CD8-positive, alpha-beta memory T cell (primary cell): ENCODE measurements at regions not wholly inside any gene's neighbourhood (a gene's known extent, or its start where the extent isn't known, plus 50 kb on each side); places are given as distances from the start of the nearest gene placed in this dataset.

ENCODE experiments used
- CTCF ChIA-PET: fragments of 350-600 bp; sonication (Branson Sonifier 250); formaldehyde crosslinking; loops from one replicate; lab custom pipeline; 2021; ENCODE audit warnings: antibody characterized with exemption; lab: Charles Lee
- POLR2A ChIA-PET: fragments of 350-600 bp; sonication (Branson Sonifier 250); formaldehyde crosslinking; loops from one replicate; lab custom pipeline; 2021; ENCODE audit warnings: antibody characterized with exemption; lab: Charles Lee
- DNase-seq, 5 donors: peaks; one replicate each; pipeline versions ENCODE4 v3.0.0 to v3.0.0-alpha.2; 2020 to 2022; ENCODE audit warnings: mixed read lengths in 1 of 5
- H3K27ac ChIP-seq: one replicate; pipeline ENCODE4 v1.7.0; 2013; ENCODE audit warnings: low read depth, mild to moderate bottlenecking, low read length, moderate library complexity
- H3K27me3 ChIP-seq: 2 replicates; pipeline ENCODE4 v1.7.0; 2013; ENCODE audit warnings: low read length, mild to moderate bottlenecking; ENCODE audit not compliant: insufficient read depth, poor library complexity, severe bottlenecking
- H3K36me3 ChIP-seq: 2 replicates; pipeline ENCODE4 v1.7.0; 2013; ENCODE audit warnings: mild to moderate bottlenecking, low read length, moderate library complexity; ENCODE audit not compliant: insufficient read depth
- H3K4me1 ChIP-seq: 2 replicates; pipeline ENCODE4 v1.7.0; 2013; ENCODE audit warnings: mild to moderate bottlenecking, low read length, moderate library complexity; ENCODE audit not compliant: insufficient read depth
- H3K4me3 ChIP-seq: 2 replicates; pipeline ENCODE4 v1.7.0; 2013; ENCODE audit warnings: mild to moderate bottlenecking, low read length
- H3K9me3 ChIP-seq: 2 replicates; pipeline ENCODE4 v1.7.0; 2013; ENCODE audit warnings: mild to moderate bottlenecking, low read length
- H3K27ac Mint-ChIP-seq, 8 donors: one replicate each; pipeline ENCODE4 v1.8.0; 2020 to 2021; ENCODE audit warnings: mixed read lengths in 8 of 8, mild to moderate bottlenecking in 6 of 8, inconsistent platforms in 3 of 8, moderate library complexity in 3 of 8
- H3K27me3 Mint-ChIP-seq, 2 donors: one replicate each; pipeline ENCODE4 v1.8.0; 2020 to 2021; ENCODE audit warnings: mixed read lengths in 2 of 2, mild to moderate bottlenecking in 1 of 2, moderate library complexity in 1 of 2
- H3K36me3 Mint-ChIP-seq, 3 donors: one replicate each; pipeline ENCODE4 v1.8.0; 2020 to 2021; ENCODE audit warnings: mixed read lengths in 3 of 3, inconsistent platforms in 1 of 3, mild to moderate bottlenecking in 1 of 3
- H3K4me1 Mint-ChIP-seq, 3 donors: one replicate each; pipeline ENCODE4 v1.8.0; 2020 to 2021; ENCODE audit warnings: mixed read lengths in 3 of 3, inconsistent platforms in 1 of 3, mild to moderate bottlenecking in 1 of 3
- H3K4me3 Mint-ChIP-seq, 7 donors: one replicate each; pipeline ENCODE4 v1.8.0; 2020 to 2021; ENCODE audit warnings: mixed read lengths in 7 of 7, mild to moderate bottlenecking in 6 of 7, moderate library complexity in 4 of 7, inconsistent platforms in 2 of 7
- H3K9me3 Mint-ChIP-seq, 5 donors: one replicate each; pipeline ENCODE4 v1.8.0; 2020 to 2022; ENCODE audit warnings: mixed read lengths in 5 of 5, mild to moderate bottlenecking in 3 of 5, moderate library complexity in 2 of 5, inconsistent platforms in 1 of 5

DNA sequence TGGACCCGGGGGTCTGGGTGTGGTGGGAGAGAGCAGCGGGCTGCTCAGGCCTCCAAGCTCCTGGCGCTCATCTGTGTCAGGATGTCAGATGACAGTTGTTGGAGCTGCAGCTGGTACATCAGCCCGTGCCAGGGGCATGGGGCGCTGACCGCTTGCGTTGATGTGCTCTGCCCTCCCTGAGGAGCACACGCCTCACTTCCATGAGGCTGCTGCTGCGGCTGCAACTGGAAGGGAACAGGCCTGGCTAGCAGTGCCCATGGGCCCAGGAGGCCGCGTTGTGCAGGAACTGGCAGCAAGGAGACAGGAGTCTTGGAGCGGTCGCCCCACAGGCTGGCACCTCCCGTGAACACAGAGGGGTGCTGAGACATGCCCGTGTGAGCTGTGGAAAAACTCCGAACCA is 361.3 kb upstream of the MKI67 start:
- no peaks in the 10 kb centered on the region for H3K9me3 Mint-ChIP-seq
- H3K27me3 Mint-ChIP-seq, result no peaks in the 10 kb centered on the region
- H3K4me3 Mint-ChIP-seq, result no peak overlapping the region
- DNase-seq, result no peak
- Histone ChIP-seq H3K4me3 (no peak overlapping the region), H3K4me1 (no peaks in the 10 kb centered on the region), H3K27me3 (no peaks in the 10 kb centered on the region), H3K27ac (no peak overlapping the region), H3K9me3 (no peaks in the 10 kb centered on the region), H3K36me3 (no peaks in the 10 kb centered on the region)
- no peak overlapping the region for H3K27ac Mint-ChIP-seq
- POLR2A ChIA-PET, result no interaction called here
- H3K36me3 Mint-ChIP-seq, result no peaks in the 10 kb centered on the region
- H3K4me1 Mint-ChIP-seq, result no peaks in the 10 kb centered on the region
- CTCF ChIA-PET, result no interaction called here

- no peaks in the 10 kb centered on the region for H3K4me1 Mint-ChIP-seq
- Histone ChIP-seq H3K4me3 (no peak overlapping the region), H3K36me3 (no peaks in the 10 kb centered on the region), H3K27me3 (no peaks in the 10 kb centered on the region), H3K9me3 (no peaks in the 10 kb centered on the region), H3K4me1 (no peaks in the 10 kb centered on the region), H3K27ac (no peak overlapping the region)
- no peaks in the 10 kb centered on the region for H3K27me3 Mint-ChIP-seq
- H3K27ac Mint-ChIP-seq, result no peak overlapping the region
- H3K4me3 Mint-ChIP-seq, result no peak overlapping the region
- peaks cover 0 to 2% (median 0%) of the 10 kb centered on the region in 5 donors for H3K9me3 Mint-ChIP-seq
- H3K36me3 Mint-ChIP-seq, result no peaks in the 10 kb centered on the region
- ChIA-PET POLR2A (no interaction called here), CTCF (no interaction called here)
- no peak for DNase-seq
These were observed 363.4 kb upstream of the MKI67 start for GRCh38 chr10:128489324-128490247.

DNA sequence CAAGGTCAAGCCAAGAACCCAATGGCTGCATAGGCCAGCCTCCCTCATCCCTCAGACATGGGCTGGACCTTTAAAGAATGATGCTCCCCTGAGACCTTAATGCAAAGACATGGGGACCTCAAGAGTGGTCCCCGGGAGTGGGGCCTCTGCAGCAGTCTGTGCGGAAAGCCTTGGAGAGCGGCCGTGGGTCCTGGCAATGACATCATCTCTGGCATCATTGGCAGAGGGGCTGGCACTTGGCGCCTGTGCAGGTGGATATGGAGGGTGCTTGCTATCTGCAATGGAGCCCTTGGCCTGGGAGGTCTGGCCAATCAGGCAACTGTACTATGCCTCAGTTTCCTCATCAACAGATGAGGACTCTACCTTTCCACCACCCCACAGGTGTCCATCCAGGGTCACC is 365.5 kb upstream of the MKI67 start:
- H3K27ac Mint-ChIP-seq, result no peak overlapping the region
- H3K9me3 Mint-ChIP-seq, result peaks cover 0 to 2% (median 0%) of the 10 kb centered on the region in 5 donors
- no peaks in the 10 kb centered on the region for H3K9me3 ChIP-seq

GRCh38 chr10:128493811-128494210 is 367.6 kb upstream of the MKI67 start:
- no peak overlapping the region for H3K27ac ChIP-seq
- H3K4me1 ChIP-seq, result no peaks in the 10 kb centered on the region
- Mint-ChIP-seq H3K27ac (no peak overlapping the region), H3K4me3 (no peak overlapping the region), H3K27me3 (no peaks in the 10 kb centered on the region), H3K36me3 (no peaks in the 10 kb centered on the region), H3K9me3 (peaks cover 0 to 2% (median 0%) of the 10 kb centered on the region in 5 donors), H3K4me1 (no peaks in the 10 kb centered on the region)
- no peaks in the 10 kb centered on the region for H3K36me3 ChIP-seq
- DNase-seq, result no peak
- H3K27me3 ChIP-seq, result no peaks in the 10 kb centered on the region
- H3K9me3 ChIP-seq, result no peaks in the 10 kb centered on the region
- CTCF ChIA-PET, result no interaction called here
- no peak overlapping the region for H3K4me3 ChIP-seq
- POLR2A ChIA-PET, result no interaction called here

More for the DNA sequence above, 365.5 kb upstream of the MKI67 start:
- Histone ChIP-seq H3K4me3 (no peak overlapping the region), H3K36me3 (no peaks in the 10 kb centered on the region), H3K27ac (no peak overlapping the region), H3K4me1 (no peaks in the 10 kb centered on the region), H3K27me3 (no peaks in the 10 kb centered on the region)
- no peaks in the 10 kb centered on the region for H3K36me3 Mint-ChIP-seq
- H3K27me3 Mint-ChIP-seq, result no peaks in the 10 kb centered on the region
- CTCF ChIA-PET, result no interaction called here
- DNase-seq, result no peak
- POLR2A ChIA-PET, result no interaction called here
- H3K4me1 Mint-ChIP-seq, result no peaks in the 10 kb centered on the region
- no peak overlapping the region for H3K4me3 Mint-ChIP-seq

DNA sequence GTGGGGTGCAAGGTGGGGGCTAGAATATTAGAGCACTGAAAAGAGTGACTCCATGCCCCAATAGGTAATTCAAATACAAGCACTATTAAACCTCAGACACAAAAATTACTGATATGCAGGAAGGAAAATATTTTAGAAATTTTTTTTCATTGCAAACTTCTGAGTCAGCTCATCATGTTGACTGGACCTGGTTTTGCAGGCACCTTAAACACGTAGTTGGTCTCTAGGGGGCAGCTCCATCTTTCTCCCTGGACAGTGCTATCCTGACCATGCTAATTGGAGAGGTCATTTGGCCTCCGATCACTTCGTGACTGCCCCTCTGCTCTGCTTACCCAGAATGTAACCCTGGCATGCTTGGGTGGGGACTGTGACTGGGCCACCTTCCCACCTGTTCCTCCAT is 368.4 kb upstream of the MKI67 start:
- no peak overlapping the region for H3K27ac ChIP-seq
- H3K9me3 Mint-ChIP-seq, result peaks cover 0 to 2% (median 0%) of the 10 kb centered on the region in 5 donors
- no peak overlapping the region for H3K4me3 ChIP-seq
- H3K4me1 ChIP-seq, result no peaks in the 10 kb centered on the region
- H3K36me3 ChIP-seq, result no peaks in the 10 kb centered on the region
- ChIA-PET CTCF (no interaction called here), POLR2A (no interaction called here)
- no peak for DNase-seq
- H3K27me3 Mint-ChIP-seq, result no peaks in the 10 kb centered on the region
- no peak overlapping the region for H3K4me3 Mint-ChIP-seq
- H3K4me1 Mint-ChIP-seq, result no peaks in the 10 kb centered on the region
- H3K9me3 ChIP-seq, result no peaks in the 10 kb centered on the region
- H3K36me3 Mint-ChIP-seq, result no peaks in the 10 kb centered on the region
- no peak overlapping the region for H3K27ac Mint-ChIP-seq
- no peaks in the 10 kb centered on the region for H3K27me3 ChIP-seq

- Histone ChIP-seq H3K9me3 (no peaks in the 10 kb centered on the region), H3K4me1 (no peaks in the 10 kb centered on the region), H3K36me3 (no peaks in the 10 kb centered on the region), H3K4me3 (no peak overlapping the region), H3K27me3 (no peaks in the 10 kb centered on the region), H3K27ac (no peak overlapping the region)
- Mint-ChIP-seq H3K27ac (no peak overlapping the region), H3K4me3 (no peak overlapping the region), H3K9me3 (peaks cover 0 to 2% (median 0%) of the 10 kb centered on the region in 5 donors), H3K4me1 (no peaks in the 10 kb centered on the region), H3K36me3 (no peaks in the 10 kb centered on the region), H3K27me3 (peaks cover 0 to 2% of the 10 kb centered on the region in 2 donors)
- CTCF ChIA-PET, result no interaction called here
- POLR2A ChIA-PET, result no interaction called here
- DNase-seq, result no peak
These were observed 371.6 kb upstream of the MKI67 start for GRCh38 chr10:128497660-128498377.

GRCh38 chr10:128498378-128498730 is 372.1 kb upstream of the MKI67 start:
- ChIA-PET POLR2A (no interaction called here), CTCF (no interaction called here)
- peaks cover 0 to 2% (median 0%) of the 10 kb centered on the region in 5 donors for H3K9me3 Mint-ChIP-seq
- H3K36me3 Mint-ChIP-seq, result no peaks in the 10 kb centered on the region
- Histone ChIP-seq H3K27me3 (no peaks in the 10 kb centered on the region), H3K4me3 (no peak overlapping the region), H3K27ac (no peak overlapping the region), H3K36me3 (no peaks in the 10 kb centered on the region), H3K9me3 (no peaks in the 10 kb centered on the region), H3K4me1 (no peaks in the 10 kb centered on the region)
- DNase-seq, result no peak
- no peak overlapping the region for H3K27ac Mint-ChIP-seq
- peaks cover 0 to 4% of the 10 kb centered on the region in 2 donors for H3K27me3 Mint-ChIP-seq
- no peak overlapping the region for H3K4me3 Mint-ChIP-seq
- no peaks in the 10 kb centered on the region for H3K4me1 Mint-ChIP-seq

DNA sequence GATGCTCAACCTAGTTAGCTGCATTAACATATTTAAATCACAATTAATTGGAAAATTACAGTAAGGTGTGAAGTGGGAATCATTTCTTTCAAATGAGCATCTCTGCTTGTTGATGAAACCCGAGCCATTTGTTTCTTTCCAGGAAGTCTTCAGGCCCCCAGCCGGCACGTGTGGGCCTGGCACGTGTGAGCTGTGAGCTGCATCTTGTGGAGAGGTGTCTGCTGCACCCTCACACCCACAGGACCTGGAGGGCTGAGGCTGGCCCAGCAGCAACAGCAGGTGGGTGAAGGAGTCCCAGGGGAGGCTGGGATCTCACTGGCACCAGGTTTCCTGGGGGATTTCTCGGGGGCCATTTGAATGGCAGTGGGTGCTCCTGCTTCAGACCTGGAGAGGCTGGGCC is 372.5 kb upstream of the MKI67 start:
- H3K4me3 ChIP-seq, result no peak overlapping the region
- H3K36me3 ChIP-seq, result no peaks in the 10 kb centered on the region
- ChIA-PET CTCF (no interaction called here), POLR2A (no interaction called here)
- H3K4me1 ChIP-seq, result no peaks in the 10 kb centered on the region
- Mint-ChIP-seq H3K4me1 (no peaks in the 10 kb centered on the region), H3K9me3 (peaks cover 0 to 2% (median 0%) of the 10 kb centered on the region in 5 donors), H3K27ac (no peak overlapping the region), H3K36me3 (no peaks in the 10 kb centered on the region), H3K4me3 (no peak overlapping the region), H3K27me3 (peaks cover 0 to 4% of the 10 kb centered on the region in 2 donors)
- DNase-seq, result no peak
- H3K9me3 ChIP-seq, result no peaks in the 10 kb centered on the region
- H3K27ac ChIP-seq, result no peak overlapping the region
- H3K27me3 ChIP-seq, result no peaks in the 10 kb centered on the region
